GM21576 (cell line): ENCODE measurements at regions not wholly inside any gene's neighbourhood (a gene's known extent, or its start where the extent isn't known, plus 50 kb on each side); places are given as distances from the start of the nearest gene placed in this dataset.

Experiments used
- ATAC-seq: cut with Tn5 transposase; IDR thresholded peaks from one replicate; pipeline ENCODE4 v1.9.1; 2021; ENCODE audit warnings: mild to moderate bottlenecking, moderate library complexity; ENCODE audit not compliant: unreplicated experiment

DNA sequence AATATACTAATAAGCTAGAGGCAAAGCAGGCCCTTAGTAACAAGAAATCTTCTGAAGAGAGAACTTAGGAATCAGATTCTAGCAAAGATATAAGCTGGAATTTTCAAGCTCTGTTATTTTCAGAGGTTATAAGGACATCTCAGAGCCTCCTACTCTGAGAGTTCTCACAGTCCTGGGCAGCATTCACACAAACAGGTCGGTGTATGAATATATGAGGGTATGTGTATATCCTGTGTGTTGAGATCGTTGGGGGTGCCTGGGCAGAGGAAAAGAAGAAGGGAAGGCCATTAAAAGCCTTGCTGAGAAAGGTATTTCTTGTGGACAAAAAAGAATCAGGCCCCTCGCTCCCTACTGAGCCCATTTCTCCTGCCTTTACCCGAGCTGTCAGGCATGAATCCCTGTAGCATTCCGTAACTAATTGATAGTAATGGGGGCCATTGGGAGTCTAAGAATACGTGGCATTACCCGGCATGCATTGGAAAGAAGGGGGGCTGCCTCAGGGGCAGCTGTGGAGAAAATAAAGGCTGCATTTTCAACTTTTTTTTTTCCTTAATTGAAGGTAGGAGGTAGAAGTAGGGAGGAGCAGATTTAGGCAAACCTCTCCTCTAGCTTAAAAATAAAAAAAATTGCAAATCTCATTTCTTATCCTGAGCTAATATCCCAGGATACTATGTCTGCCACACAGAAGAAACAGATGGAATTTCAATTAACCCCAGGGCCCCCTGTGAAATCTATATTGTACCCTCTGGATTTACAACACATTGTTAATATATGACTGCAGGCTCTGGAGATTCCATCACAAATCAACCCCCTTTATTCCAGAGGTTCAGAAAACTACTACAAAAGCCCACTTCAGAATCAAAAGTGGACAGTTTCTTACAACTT is 103.8 kb downstream of the GTPBP8 start:
- no peak for ATAC-seq

DNA sequence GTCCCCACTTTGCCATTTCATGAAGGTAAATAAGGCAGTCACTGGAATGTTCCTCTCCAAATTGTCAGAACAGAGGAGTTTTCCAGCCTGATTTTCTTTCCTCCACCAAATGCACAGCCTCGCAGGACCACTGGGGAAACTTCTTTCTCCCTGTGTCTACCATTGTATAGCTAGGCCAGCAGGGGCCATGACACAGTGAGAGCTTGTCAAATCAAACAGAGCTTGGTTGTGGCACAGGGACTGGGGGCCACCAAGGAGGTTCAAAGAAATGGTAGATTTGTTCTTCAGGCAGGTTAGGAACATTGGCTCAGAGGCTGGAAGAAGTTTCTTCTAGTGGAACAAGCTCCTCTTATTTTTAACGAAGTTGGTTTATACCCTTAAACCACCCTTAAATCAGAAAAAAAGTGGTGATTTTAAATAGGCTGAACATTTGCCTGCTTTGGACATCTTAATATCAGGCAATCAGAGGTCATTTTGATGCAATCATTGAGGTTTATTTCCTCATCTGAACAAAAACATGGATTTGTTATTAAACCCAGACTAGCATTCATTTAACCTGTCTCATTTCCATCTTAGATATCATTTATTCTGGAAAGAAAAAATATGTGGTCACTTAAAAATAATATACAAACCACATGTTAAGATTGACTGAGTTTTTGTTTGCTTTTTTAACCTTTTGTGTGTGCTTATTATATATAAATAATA is 105.6 kb downstream of the GTPBP8 start:
- ATAC-seq = no peak

DNA sequence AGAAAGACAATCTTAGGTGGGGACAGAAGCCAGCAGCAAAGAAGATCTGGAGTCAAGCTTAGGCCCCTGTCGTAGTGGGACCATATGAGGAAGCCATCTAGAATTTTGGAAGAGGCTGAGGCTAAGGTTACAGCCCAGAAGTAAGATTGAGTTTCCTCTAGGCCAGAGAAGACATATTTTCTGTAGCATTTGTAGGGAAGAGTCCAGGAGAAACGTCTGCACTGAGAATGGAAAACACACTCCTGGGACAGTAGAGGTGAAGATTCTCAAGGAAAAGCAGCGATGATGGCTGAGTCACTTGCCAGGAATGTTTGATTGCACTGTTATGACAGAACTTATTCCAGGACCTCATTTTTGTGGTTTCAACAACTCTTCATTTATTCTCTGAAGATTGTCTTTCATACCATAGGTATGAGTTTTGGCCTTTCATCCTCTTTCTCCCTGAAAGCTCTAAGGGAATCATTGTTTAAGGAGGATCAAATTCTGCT is 107.2 kb downstream of the GTPBP8 start:
- no peak for ATAC-seq

DNA sequence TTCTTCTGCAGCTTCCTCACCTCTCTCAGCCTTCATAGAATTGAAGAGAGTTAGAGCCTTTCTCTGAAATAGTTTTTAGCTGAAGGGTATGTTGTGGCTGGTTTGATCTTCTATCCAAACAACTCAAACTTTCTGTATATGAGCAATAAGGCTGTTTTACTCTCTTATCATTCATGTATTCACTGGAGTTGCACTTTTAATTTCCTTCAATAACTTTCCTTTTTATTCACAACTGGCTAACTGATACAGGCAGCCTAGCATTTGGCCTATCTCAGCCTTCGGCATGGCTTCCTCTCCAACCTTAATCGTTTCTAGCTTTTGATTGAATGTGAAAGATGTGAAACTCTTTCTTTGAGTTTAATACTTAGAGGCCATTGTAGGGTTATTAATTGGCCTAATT is 109.3 kb downstream of the GTPBP8 start:
- ATAC-seq = no peak

DNA sequence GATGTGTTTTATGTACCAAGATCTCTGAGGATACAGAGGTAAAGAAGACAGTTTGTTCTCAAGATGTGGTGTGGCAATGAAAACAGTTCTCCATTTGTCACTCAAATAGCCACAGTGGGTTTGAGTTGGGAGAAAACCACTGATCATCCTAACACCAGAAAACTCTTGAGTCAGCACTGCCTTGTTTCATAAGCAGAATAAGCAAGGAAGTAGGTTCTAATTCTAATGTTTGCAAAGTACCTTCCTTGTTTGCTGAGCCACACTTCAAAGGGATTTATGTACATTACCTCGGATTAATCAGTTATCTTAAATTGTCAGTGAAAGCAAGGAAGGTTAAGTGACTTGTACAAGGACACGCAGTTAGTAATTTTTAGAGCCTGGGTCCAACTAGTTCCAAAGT is 107.8 kb upstream of the BOC start:
- ATAC-seq = no peak

DNA sequence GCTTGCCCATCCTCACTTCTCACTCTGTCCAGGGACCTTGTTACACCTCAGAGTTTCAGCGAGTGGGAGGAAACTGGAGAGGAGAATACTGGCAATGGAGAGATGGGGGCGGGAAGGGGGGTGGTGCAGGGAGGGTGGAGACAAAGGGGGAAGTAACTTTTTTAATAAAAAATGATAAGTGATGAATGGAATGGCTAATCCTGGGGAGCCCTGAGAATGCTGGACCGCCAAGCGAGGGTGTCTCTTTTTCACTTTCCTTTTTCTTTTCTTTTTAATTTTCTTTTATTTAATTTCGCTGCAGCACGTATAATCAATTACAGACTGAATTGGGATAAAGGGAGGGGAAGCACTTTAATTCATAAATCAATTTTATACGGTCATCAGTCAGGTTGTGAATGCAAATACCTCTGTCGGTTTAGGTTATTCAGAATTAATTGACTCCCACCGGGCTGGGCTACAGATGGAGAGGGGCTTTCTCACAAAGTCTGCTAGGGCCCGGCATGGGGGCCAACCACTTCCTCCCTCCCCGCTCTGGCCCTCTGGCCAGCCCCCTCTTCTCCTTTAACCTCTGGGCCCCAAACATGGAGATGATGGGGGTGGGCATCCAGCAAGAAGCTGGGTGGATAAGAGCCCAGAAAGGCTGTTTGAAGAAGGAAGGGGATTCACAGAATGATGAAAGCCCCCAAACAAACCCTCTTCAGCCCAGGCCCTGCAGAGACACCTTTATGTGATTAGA is 106.8 kb upstream of the BOC start:
- no peak for ATAC-seq

DNA sequence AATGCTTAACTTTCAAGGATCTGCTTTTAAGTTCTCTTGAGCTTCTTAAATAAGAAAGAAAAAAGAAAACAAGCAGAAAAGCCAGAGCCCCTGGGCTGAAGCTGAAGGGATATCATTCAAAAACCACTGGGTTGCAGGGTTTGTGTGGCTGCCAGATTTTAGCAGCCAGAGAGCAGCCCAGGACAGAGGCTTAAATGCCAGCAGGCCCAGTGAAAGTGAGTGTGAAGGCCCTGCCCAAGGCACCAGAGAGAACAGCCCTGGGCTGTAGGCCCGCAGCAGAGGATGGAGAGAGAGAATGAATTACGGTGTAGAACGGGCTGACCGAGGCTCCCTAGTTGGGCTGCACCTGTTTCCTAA is 106.3 kb upstream of the BOC start:
- ATAC-seq = no peak

DNA sequence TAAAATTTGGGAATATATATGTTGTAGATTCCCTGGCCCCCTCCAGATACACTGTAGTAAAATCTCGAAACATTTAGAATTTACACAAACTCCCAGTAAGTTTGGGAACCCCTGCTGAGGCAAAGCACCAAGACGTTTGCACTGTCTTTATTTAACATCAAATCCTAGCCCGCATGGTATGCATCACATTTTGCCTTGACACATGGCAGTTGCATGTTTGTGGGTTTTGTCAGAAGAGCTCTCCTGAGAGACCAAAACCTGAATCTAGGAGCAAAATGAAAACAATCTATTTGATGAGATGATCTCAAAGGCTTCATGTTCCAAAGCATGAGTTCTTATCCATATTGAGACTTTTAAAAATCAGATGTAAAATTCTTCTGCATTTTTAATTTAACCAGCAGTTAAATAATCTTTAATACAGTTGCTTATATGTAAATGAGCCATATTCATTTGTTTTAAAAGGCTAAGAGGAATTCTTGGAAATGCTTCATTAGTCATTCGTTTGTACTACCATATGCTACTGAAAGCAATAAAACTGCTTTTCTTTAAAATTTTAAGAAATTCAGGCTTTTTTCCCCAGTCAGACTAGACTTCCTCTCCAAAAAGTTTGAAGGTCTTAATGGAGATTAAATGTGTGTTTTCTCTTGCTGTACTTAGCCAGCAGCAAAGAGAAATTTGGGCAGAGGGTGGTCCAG is 105.2 kb upstream of the BOC start:
- no peak for ATAC-seq

DNA sequence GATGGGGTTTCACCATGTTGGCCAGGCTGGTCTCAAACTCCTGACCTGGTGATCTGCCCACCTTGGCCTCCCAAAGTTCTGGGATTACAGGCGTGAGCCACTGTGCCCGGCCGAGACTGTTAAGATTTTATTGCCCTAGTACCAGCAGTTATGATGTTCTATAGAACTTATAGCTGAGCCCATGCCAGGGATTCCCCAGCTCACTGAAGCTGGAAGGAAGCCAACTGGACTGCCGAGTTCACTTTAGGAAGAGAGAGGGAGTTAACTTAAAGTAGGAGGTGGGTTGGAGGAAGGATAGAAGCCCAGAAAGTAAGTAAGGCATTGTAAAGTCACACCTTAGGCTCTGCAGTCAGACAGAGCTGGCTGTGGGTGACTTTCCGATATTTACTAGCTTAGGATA is 101.1 kb upstream of the BOC start:
- ATAC-seq = no peak

DNA sequence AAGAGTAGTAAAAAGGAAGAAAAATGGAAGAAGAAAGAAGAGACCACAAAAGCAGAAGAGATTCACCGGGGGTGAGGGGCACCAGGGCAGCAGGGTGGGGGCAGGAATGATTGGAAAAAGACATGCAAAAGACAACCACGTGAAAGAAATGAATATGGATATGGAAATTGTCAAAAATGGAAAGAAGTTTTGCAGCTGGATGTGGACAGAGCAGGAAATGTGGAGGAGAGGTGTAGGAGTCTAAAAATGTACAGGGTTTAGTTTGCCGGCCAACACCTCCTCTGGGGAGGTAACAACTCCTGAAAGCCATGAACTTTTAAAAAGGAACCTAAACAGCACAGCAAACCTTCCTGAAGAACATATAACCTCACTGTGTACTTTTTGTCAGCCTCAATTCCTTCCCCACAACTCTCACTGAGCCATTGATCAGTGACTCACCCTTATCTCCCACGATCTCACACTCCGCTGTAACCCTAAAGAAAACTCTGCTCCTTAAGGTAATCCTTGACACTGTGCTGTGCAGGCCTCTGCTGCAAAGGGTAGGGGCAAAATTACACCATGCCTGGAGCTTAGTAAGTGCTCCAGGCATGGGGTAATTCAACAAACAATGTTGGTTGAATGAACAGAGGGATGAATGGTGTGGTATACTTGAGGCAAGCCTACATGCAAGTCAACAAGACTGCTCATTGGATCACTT is 100.2 kb upstream of the BOC start:
- no peak for ATAC-seq

DNA sequence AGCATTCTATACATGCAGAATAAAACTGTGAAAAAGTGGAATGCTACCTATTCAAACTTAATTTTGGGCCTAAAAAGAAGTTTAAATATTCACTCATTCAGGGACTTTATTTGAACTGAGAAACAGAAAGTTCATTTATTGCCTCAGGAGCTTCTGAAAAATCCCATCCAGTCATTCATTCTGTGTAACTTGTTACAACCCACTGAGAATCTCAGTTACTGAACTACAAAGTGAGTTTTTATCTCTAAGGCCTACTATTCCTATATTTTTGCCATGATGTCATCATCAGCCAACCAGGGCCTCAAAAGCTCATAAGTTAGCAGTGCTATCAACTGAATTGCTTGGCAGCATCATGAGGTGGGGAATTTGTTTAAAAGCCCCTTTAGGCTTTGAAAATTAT is 98.0 kb upstream of the BOC start:
- no peak for ATAC-seq

DNA sequence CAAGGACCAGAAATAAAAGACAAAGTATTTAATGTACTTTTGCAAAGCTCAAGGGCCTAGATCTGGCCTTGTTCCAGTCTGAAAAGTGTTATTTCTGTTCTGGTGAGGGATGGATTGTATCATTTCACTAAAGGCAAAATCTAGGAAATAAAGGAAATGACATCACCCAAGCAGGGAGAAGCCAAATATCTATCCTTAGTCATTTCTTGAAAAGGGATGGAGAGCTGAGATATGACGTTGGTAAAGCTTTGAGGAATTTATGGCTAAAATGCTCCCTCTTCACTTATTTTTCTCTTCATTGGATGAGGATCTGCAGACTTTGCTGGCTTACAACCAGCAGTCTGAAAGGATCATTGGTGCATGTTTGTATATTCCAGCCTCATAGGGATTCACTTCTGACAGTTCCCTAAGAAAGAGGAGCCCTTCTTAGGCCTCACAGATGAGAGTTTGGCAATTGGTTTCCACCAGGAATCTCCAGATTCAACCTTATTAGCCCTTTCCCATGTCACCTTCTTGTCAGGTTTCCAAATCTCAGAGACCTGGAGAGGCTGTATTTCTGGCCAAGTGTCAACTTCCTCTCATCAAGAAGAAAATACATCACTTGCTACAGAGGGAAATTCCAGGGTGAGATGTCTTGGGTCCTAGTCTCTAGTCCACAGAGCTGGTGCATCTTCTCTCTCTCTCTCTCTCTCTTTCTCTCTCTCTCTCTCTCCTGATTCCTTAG is 93.7 kb upstream of the BOC start:
- no peak for ATAC-seq

DNA sequence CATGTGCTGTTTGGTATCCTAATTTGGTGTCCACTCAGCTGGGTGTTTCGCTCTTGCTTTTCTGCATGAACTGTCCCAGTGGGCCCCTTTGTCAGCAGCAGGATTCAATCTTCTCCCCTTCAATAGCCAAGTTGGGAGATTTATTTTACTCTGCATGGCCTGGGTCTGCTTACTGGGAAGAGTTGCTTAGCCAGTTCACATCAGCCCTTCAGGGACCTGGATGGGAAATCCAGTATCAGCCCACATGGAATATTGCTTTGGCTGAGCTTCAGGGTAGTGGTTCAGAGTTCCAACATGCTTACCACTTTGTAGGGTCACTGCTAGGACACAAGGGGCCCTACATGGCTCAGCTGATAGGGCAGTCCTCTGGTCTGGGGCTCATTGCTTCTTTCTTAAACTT is 93.0 kb upstream of the BOC start:
- ATAC-seq = no peak

DNA sequence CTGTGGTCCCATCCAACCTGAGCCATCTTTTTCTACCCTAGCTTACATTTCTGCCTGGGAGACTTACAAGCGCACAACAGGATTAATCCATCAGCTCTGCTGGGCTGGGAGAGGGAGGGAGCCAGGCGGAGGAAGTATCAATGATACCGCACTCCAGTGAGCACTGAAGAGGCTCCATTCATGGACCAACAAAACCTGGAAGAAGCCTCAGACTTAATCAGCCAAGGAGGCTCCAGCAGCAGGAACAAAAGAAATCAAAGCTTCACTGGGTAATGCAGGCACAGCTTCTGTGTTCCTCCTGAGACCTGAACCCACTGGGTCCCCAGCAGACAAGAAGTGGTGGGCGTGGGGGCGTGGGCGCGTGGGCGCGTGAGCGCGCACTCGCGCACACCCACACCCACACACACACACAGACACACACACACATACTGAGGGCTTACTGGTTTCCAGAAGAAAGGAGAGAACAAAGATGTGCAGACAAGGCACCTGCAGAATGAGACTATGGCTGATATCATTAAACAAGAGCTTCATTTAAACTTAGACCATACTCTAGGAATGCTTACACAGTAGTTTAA is 87.0 kb upstream of the BOC start:
- no peak for ATAC-seq

DNA sequence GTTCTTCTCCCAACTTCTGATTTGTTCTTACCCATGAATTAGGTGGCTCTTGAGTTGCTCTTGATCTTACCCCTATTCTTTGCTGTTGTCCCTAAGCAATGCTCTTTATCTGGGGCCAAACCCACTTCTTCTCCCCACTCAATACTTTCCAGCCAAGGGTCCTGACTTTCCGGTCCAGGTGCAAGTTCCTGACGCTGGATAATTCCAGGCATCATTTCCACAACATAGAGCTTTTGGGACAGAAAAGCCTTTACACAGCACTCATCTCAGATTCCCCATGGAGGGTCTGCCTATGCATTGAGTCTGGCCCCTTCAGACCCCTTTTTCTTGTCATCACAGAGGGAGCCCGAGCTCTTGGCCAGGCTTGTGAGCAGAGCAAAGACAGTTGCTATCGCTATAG is 85.4 kb upstream of the BOC start:
- no peak for ATAC-seq

DNA sequence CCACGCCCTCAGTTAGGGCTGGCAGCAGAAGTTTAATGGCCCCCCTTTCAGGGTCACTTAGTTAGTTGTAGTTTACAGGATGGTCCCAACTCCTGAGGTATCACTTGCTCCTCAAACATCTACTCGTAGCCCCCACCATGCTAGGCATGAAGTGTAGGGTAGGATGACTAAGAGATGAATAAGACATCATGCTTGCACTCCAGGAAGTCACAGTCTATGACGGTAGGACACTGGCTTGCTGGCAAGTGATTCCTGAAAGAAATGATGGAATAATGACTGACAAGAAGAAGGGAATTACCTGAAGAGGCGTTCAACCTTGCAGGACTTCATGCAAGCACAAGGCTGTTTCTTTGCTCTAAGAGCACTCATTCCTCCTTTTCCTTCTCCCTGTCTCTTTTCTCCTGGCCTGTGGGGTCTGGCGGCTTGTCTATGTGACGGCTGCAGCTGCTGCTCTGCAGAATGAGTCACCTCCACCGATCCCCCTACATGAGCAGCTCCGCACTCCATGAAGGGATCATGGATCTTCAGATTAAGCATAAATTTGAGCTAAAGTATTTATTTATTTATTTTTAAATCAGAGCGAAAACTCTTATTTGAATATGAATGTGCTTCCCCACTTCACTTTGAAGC is 82.9 kb upstream of the BOC start:
- ATAC-seq = no peak

DNA sequence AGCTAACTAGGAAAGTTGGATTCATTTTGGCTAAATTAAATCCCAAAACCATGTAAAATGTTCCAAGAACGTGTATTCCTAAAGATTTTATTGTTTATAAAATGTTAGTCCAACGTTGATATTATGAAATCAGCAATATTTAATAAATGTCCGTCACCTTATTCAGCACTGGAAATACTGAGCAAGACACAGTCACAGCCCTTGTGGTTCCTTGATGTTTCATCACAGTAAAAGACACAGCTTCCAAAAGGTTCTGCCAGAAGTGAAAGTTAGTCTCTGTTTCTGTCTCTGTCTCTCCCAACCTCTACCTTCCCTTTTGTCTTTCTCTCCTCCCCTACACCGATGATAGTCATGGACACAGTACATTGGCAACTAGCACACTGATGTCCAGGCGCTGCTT is 82.2 kb upstream of the BOC start:
- no peak for ATAC-seq

DNA sequence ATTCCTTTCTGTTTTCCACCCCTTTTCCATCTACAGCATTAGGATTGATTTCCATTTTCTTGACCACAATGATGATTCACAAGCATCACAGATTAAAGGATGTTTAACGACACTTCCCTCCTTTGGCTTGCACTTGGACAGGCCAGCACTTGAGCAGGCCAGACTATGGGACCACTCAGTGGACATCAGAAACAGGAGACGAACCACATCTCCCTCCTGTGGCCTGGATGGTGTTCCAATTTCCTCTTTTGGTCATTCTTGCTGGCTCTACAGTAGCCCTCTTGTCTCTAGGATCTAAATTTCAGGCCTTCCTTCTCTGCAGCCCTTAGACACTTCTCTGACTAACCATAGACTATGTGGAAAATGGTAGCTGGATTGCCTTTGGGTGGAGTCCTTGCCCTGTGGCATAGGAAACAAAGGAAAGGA is 78.8 kb upstream of the BOC start:
- ATAC-seq = no peak

DNA sequence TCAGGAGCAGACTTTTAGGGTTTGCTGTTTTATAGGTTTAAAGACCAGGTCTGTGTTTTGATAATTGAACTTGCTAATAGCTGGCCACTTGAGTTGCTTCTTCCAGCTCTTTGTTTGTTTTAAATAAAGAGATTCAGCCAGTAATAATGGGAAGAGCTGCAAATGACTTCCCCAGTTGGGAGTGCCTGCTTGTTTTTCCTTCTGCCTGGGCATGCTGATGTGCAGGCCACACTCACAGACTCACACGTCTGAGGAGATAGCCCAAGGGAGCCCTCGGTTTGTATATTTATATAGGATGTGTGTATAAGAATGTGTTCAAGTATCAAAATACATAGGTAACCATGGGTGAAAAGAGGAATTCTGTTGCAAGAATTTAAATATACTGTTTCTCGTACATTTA is 78.2 kb upstream of the BOC start:
- no peak for ATAC-seq
